Ovary (tissue), 7 donors: ENCODE measurements at regions not wholly inside any gene's neighbourhood (a gene's known extent, or its start where the extent isn't known, plus 50 kb on each side); places are given as distances from the start of the nearest gene placed in this dataset.

ENCODE experiments used
- DNase-seq, 5 donors: peaks; one replicate each; pipeline ENCODE4 v3.0.0-alpha.2; 2019 to 2020
- H3K27ac ChIP-seq, 2 donors: fragments of 200-600 bp; one replicate each; pipeline versions ENCODE4 v1.5.1 to v1.8.0; 2019 to 2022
- H3K27me3 ChIP-seq: fragments of 200-600 bp; one replicate; pipeline ENCODE4 v1.8.0; 2022
- H3K36me3 ChIP-seq: fragments of 200-600 bp; sonication (generic); one replicate; pipeline ENCODE4 v1.5.1; 2019
- H3K4me1 ChIP-seq: one replicate; pipeline ENCODE4 v1.8.1; 2013; ENCODE audit warnings: mild to moderate bottlenecking, moderate library complexity; ENCODE audit not compliant: insufficient read depth
- H3K4me3 ChIP-seq: fragments of 200-600 bp; sonication (generic); one replicate; pipeline ENCODE4 v1.5.1; 2017
- H3K9me3 ChIP-seq, 2 donors: fragments of 200-600 bp in 1 of 2; sonication (generic) in 1 of 2; one replicate each; pipeline versions ENCODE4 v1.5.1 to v1.8.1; 2013 to 2019; ENCODE audit warnings: mild to moderate bottlenecking in 1 of 2, moderate library complexity in 1 of 2
- EP300 ChIP-seq: sonication (generic); formaldehyde crosslinking; IDR thresholded peaks from one replicate; pipeline ENCODE4 v1.6.1; 2017; ENCODE audit warnings: antibody characterized with exemption
- POLR2A ChIP-seq: fragments of 450-650 bp; IDR thresholded peaks from one replicate; pipeline ENCODE4 v1.6.1; 2017; ENCODE audit warnings: antibody characterized with exemption, mild to moderate bottlenecking, moderate library complexity
- WGBS, 3 donors: extraction: QIAGEN DNeasy Blood & Tissue Kit in 1 of 3; methylation state at CpG; one replicate each; pipeline versions ENCODE4 v1.1.5 to v1.1.7; 2013 to 2017; 5-methylcytosine and 5-hydroxymethylcytosine counted together
- intact Hi-C, 4 donors: fragments of 100-400 bp; cut with DNase I; formaldehyde crosslinking; loops; one replicate each; pipeline versions ENCODE4 v1.11.0 to v1.15.1; 2022 to 2023
- TF ChIP-seq, protein P1 (sequence below), 3 donors: fragments of 450-650 bp in 2 of 3; fragments of 200-600 bp in 1 of 3; IDR thresholded peaks; one replicate each; pipeline versions ENCODE4 v1.5.1 to v1.8.0; 2016 to 2022; ENCODE audit warnings: antibody characterized with exemption in 3 of 3, mild to moderate bottlenecking in 1 of 3
- donor health status: DM: no; HTN: no; CAD: no; lungs with moderate emphysema.
- donor health status: DM: no; HTN: no; CAD: no.
- donor health status: Bipolar disorder and iron deficiency.
- donor health status: DM: no; HTN: no; CAD: no.
- donor health status: DM: yes; HTN: yes; CAD: no.

DNA sequence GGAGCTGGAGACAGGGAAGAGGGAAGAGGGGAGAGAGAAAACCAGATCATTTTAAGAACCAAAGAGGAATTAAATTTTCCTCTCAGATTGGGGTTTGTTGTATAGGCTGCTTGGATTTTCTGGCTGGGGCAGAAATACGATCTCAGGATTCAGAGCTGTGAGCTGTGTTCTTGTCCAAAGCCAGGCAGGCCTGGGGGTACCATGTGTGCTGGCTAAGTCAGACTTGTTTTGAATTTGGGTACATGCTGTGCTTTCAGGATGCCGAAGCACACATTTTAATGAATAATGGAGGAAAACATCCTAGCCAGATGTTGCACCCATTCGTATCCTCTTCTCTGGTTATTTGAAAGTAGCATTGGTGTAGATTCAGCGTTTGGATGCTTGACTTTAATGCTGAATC lies 170.3 kb upstream of the PODXL start:
- no peak overlapping the region for H3K27ac ChIP-seq

DNA sequence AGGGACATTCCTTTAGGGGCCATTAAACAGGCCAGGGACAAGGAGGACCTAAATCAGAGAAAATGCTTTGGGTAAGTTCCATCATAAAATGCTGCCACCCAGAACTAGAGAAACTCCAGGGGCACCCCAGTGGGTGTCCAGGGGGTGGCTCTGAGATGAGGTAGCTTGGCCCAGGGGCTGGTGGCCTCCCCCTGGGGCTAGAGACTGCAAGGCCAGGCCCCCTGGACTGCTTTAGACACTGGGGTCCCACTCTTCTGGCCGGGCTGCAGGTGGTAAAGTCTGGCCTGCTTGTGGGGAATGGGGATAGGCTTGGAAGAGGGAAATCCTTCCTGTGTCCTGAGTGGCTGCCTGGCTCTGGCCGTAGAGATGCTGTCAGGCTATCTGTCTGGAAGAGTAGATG lies 169.6 kb upstream of the PODXL start:
- no peak for DNase-seq
- H3K27ac ChIP-seq, result no peak overlapping the region
- intact Hi-C loops, result no loop called here

More for the DNA sequence above, 170.3 kb upstream of the PODXL start:
- Histone ChIP-seq H3K9me3 (no peaks in the 10 kb centered on the region), H3K36me3 (no peaks in the 10 kb centered on the region), H3K27me3 (no peaks in the 10 kb centered on the region), H3K4me3 (no peak overlapping the region), H3K4me1 (no peaks in the 10 kb centered on the region)
- intact Hi-C loops, result no loop called here
- 22 to 32% (median 28%) methylated on average over 4 of the region's 4 CpGs for WGBS, 3 donors
- TF ChIP-seq EP300 (no peak), POLR2A (no peak)
- TF ChIP-seq, protein P1, sequence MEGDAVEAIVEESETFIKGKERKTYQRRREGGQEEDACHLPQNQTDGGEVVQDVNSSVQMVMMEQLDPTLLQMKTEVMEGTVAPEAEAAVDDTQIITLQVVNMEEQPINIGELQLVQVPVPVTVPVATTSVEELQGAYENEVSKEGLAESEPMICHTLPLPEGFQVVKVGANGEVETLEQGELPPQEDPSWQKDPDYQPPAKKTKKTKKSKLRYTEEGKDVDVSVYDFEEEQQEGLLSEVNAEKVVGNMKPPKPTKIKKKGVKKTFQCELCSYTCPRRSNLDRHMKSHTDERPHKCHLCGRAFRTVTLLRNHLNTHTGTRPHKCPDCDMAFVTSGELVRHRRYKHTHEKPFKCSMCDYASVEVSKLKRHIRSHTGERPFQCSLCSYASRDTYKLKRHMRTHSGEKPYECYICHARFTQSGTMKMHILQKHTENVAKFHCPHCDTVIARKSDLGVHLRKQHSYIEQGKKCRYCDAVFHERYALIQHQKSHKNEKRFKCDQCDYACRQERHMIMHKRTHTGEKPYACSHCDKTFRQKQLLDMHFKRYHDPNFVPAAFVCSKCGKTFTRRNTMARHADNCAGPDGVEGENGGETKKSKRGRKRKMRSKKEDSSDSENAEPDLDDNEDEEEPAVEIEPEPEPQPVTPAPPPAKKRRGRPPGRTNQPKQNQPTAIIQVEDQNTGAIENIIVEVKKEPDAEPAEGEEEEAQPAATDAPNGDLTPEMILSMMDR (IDR thresholded peaks at IDR 0.05), result no peak
- DNase-seq, result peak in 2 of 5 donors; percentile 14 to 58

DNA sequence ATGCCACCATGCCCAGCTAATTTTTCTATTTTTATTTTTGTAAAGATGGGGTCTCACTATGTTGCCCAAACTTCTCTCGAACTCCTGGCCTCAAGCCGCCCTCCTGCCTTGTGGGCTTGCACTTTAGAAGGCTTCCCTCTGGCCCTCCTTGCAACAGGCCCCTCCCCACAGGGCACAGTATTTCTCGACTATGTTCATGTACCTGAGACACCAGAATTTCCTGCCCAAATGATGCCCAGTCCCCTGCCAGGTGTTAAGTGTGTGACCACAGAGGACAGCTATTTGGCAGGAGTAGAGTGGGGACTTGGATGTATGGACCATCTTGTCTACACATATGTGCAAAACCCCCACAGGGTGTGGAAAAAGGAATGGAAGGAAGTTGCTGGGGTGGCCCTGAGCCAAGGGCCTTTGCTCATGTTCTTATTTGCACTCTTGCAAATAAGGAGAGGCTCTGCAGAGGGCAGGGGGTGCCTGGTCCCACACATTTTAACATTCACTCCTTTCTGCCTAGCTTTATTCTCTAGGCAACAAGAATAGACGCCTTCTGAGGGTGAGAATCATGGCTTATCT lies 168.4 kb upstream of the PODXL start:
- TF ChIP-seq POLR2A, result no peak
- TF ChIP-seq, protein P1 (IDR thresholded peaks at IDR 0.05), result no peak
- no peak for TF ChIP-seq EP300
- Histone ChIP-seq H3K27ac (no peak overlapping the region), H3K4me1 (no peaks in the 10 kb centered on the region), H3K36me3 (no peaks in the 10 kb centered on the region), H3K4me3 (no peak overlapping the region), H3K27me3 (no peaks in the 10 kb centered on the region), H3K9me3 (no peaks in the 10 kb centered on the region)
- WGBS, 3 donors, result 80 to 86% (median 84%) methylated on average over 4 of the region's 4 CpGs
- intact Hi-C loops, result no loop called here
- DNase-seq, result no peak

More for the DNA sequence above, 169.6 kb upstream of the PODXL start:
- no peaks in the 10 kb centered on the region for H3K36me3 ChIP-seq
- no peak overlapping the region for H3K4me3 ChIP-seq
- no peaks in the 10 kb centered on the region for H3K4me1 ChIP-seq
- no peaks in the 10 kb centered on the region for H3K27me3 ChIP-seq
- 62 to 71% (median 66%) methylated on average over 2 of the region's 2 CpGs for WGBS, 3 donors
- TF ChIP-seq POLR2A (no peak), EP300 (no peak)
- TF ChIP-seq, protein P1 (IDR thresholded peaks at IDR 0.05), result no peak
- H3K9me3 ChIP-seq, result no peaks in the 10 kb centered on the region

DNA sequence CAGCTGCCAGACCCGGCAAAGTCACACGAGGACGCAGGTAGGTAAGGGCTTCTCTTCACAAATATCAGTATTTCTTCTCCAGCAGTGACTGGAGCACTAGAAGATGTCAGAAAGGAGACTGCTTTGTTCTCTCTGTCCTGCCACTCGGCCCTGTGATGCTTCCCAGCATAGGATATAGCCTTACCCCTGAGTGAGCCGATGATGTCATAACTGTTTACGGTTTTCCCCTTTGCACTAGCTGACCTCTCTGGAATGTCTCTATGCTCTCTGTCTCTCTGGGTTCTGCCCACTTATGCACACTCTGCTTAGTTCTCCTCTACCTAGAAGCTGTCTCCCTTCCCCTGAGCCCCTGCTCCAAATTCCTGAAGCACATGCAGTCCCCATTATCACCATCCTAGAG lies 167.5 kb upstream of the PODXL start:
- Histone ChIP-seq H3K4me1 (no peaks in the 10 kb centered on the region), H3K36me3 (no peaks in the 10 kb centered on the region), H3K27me3 (no peaks in the 10 kb centered on the region), H3K27ac (no peak overlapping the region), H3K4me3 (no peak overlapping the region), H3K9me3 (no peaks in the 10 kb centered on the region)
- no peak for DNase-seq
- 21 to 38% (median 21%) methylated on average over 6 of the region's 6 CpGs for WGBS, 3 donors
- intact Hi-C loops, result no loop called here
- TF ChIP-seq EP300, result no peak
- TF ChIP-seq POLR2A, result no peak
- TF ChIP-seq, protein P1 (IDR thresholded peaks at IDR 0.05), result no peak
